Tibial nerve (tissue), 4 donors: ENCODE measurements at regions not wholly inside any gene's neighbourhood (a gene's known extent, or its start where the extent isn't known, plus 50 kb on each side); places are given as distances from the start of the nearest gene placed in this dataset.

Source experiments
- DNase-seq, 2 donors: peaks; one replicate each; pipeline ENCODE4 v3.0.0-alpha.2; 2019; ENCODE audit warnings: low spot score in 2 of 2
- H3K27ac ChIP-seq, 4 donors: fragments of 200-600 bp; sonication (generic) in 3 of 4; one replicate each; pipeline ENCODE4 v1.5.1; 2017 to 2019; ENCODE audit warnings: mild to moderate bottlenecking in 1 of 4
- H3K27me3 ChIP-seq, 2 donors: fragments of 200-600 bp; sonication (generic) in 1 of 2; one replicate each; pipeline versions ENCODE4 v1.5.1 to v1.6.0; 2017 to 2019
- H3K36me3 ChIP-seq, 3 donors: fragments of 200-600 bp; sonication (generic); one replicate each; pipeline ENCODE4 v1.5.1; 2018 to 2019
- H3K4me1 ChIP-seq, 4 donors: fragments of 200-600 bp; sonication (generic) in 3 of 4; one replicate each; pipeline ENCODE4 v1.5.1; 2017 to 2019
- H3K4me3 ChIP-seq, 4 donors: fragments of 200-600 bp; sonication (generic) in 3 of 4; one replicate each; pipeline ENCODE4 v1.5.1; 2017 to 2019; ENCODE audit warnings: mild to moderate bottlenecking in 1 of 4, moderate library complexity in 1 of 4
- H3K9me3 ChIP-seq, 4 donors: fragments of 200-600 bp; sonication (generic) in 3 of 4; one replicate each; pipeline ENCODE4 v1.5.1; 2017 to 2019
- EP300 ChIP-seq, 2 donors: sonication (generic); formaldehyde crosslinking; IDR thresholded peaks; one replicate each; pipeline ENCODE4 v1.6.1; 2017; ENCODE audit warnings: antibody characterized with exemption in 2 of 2, mild to moderate bottlenecking in 1 of 2
- POLR2A ChIP-seq, 2 donors: fragments of 450-650 bp; IDR thresholded peaks; one replicate each; pipeline ENCODE4 v1.6.1; 2017; ENCODE audit warnings: antibody characterized with exemption in 2 of 2, mild to moderate bottlenecking in 2 of 2, moderate library complexity in 2 of 2
- WGBS, 2 donors: methylation state at CpG; one replicate each; pipeline ENCODE4 v1.1.5; 2018; 5-methylcytosine and 5-hydroxymethylcytosine counted together
- TF ChIP-seq, protein P1 (sequence below), 5 experiments: fragments of 200-600 bp in 3 of 5; fragments of 450-650 bp in 2 of 5; sonication (generic) in 3 of 5; IDR thresholded peaks; one replicate each; pipeline ENCODE4 v1.5.1; 2016 to 2019; ENCODE audit warnings: antibody characterized with exemption in 5 of 5, mild to moderate bottlenecking in 3 of 5, moderate library complexity in 2 of 5

DNA sequence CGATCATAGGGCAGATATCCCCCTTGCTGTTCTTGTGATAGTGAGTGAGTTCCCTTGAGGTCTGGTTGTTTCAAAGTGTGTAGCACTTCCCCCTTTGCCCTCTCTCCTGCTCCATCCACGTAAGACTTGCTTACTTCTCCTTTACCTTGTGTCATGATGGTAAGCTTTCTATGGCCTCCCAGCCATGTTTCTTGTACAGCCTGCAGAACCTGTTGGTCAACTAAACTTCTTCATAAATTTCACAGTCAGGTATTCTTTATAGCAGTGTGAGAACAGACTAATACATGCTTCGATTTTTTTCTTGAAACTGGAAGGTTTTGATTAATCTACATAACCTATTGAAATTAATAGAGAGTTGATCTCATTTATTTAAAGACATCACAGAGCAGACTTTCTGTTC is 302.5 kb upstream of the PBX1 start:
- no peak for DNase-seq
- Histone ChIP-seq H3K4me3 (no peak overlapping the region), H3K9me3 (peaks cover 0 to 28% (median 2%) of the 10 kb centered on the region in 4 donors), H3K4me1 (no peaks in the 10 kb centered on the region), H3K36me3 (no peaks in the 10 kb centered on the region), H3K27me3 (no peaks in the 10 kb centered on the region), H3K27ac (no peak overlapping the region)
- TF ChIP-seq, protein P1, sequence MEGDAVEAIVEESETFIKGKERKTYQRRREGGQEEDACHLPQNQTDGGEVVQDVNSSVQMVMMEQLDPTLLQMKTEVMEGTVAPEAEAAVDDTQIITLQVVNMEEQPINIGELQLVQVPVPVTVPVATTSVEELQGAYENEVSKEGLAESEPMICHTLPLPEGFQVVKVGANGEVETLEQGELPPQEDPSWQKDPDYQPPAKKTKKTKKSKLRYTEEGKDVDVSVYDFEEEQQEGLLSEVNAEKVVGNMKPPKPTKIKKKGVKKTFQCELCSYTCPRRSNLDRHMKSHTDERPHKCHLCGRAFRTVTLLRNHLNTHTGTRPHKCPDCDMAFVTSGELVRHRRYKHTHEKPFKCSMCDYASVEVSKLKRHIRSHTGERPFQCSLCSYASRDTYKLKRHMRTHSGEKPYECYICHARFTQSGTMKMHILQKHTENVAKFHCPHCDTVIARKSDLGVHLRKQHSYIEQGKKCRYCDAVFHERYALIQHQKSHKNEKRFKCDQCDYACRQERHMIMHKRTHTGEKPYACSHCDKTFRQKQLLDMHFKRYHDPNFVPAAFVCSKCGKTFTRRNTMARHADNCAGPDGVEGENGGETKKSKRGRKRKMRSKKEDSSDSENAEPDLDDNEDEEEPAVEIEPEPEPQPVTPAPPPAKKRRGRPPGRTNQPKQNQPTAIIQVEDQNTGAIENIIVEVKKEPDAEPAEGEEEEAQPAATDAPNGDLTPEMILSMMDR (IDR thresholded peaks at IDR 0.05): no peak
- no peak for TF ChIP-seq EP300 (IDR thresholded peaks at IDR 0.05)
- no peak for TF ChIP-seq POLR2A (IDR thresholded peaks at IDR 0.05)
- 72 to 86% methylated on average over 3 of the region's 3 CpGs for WGBS, 2 donors

DNA sequence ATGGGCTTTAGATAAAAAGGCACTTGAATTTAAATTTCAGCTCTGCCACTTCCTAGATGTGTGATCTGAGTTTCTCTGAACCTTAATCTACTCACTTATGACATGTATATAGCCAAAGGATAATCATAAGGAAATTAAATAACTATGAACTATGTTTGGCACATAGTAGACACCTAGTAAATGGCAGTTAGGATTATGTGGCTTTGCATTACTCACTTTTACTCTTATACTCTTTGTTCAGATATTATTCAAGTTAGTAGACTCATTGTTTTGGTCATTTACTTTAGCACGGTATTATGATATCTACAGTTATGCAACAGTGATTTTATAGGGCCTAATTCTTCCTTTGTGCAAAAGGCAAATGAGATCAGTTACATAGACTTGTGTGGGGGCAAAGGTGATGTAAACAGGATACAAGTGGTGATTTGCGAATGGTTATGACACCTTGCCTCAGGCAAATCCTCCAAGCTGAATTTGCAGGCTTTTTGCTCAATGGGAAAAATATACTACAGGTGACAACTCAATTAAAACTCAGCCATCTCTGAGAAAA is 297.2 kb upstream of the PBX1 start:
- no peaks in the 10 kb centered on the region for H3K27me3 ChIP-seq
- H3K36me3 ChIP-seq: no peaks in the 10 kb centered on the region
- H3K4me1 ChIP-seq: no peaks in the 10 kb centered on the region
- TF ChIP-seq, protein P1 (IDR thresholded peaks at IDR 0.05): no peak
- TF ChIP-seq EP300 (IDR thresholded peaks at IDR 0.05) (no peak), POLR2A (IDR thresholded peaks at IDR 0.05) (no peak)
- WGBS, 2 donors: 50% methylated on average over 2 of the region's 2 CpGs
- H3K4me3 ChIP-seq: no peak overlapping the region
- H3K9me3 ChIP-seq: no peaks in the 10 kb centered on the region
- H3K27ac ChIP-seq: no peak overlapping the region
- DNase-seq: no peak

DNA sequence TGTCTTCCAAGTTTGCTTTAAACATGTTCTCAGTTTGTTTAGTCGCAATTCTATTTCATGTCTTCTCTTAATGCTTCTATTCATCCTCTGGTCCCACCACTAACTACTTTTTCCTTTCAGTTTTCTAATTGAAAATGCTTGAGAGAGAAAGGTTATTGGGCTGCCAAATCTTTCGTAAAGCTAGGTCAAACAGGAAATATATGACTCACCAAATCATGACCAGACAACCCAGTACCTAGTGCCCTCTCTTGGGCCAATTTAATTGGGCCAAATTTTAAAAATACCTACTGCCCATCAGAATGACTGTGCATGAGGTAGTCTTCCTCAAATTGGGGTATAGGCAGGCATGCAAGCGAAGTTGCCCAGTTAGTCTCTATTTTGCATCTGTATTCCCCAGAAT is 295.4 kb upstream of the PBX1 start:
- 84 to 88% methylated on average over 3 of the region's 3 CpGs for WGBS, 2 donors
- Histone ChIP-seq H3K27ac (no peak overlapping the region), H3K27me3 (no peaks in the 10 kb centered on the region), H3K9me3 (no peaks in the 10 kb centered on the region), H3K36me3 (no peaks in the 10 kb centered on the region), H3K4me3 (no peak overlapping the region), H3K4me1 (no peaks in the 10 kb centered on the region)
- DNase-seq: no peak
- TF ChIP-seq POLR2A (IDR thresholded peaks at IDR 0.05): no peak
- no peak for TF ChIP-seq EP300 (IDR thresholded peaks at IDR 0.05)
- TF ChIP-seq, protein P1 (IDR thresholded peaks at IDR 0.05): no peak

DNA sequence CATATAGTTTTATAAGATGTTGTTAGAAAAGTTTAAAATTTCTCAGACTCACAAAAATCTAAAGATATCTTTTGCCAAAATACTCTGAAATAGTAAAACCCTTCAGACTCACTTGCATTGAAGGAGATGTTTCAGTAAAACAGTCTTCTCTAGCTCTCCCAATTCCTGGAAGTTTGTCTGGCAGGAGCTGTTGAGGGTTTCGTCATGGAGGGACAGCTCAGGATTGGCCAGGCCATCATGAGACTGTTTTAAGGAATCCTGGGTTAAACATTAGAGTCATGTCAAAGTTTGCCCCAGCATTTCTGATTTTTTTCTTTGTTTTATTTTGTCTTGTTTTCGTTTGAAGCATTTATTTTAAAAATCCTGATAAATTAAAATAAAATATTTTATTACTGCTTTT is 293.8 kb upstream of the PBX1 start:
- Histone ChIP-seq H3K27ac (no peak overlapping the region), H3K36me3 (no peaks in the 10 kb centered on the region), H3K4me3 (no peak overlapping the region), H3K4me1 (no peaks in the 10 kb centered on the region), H3K27me3 (no peaks in the 10 kb centered on the region), H3K9me3 (no peaks in the 10 kb centered on the region)
- no peak for DNase-seq
- 39 to 45% methylated on average over 2 of the region's 2 CpGs for WGBS, 2 donors
- TF ChIP-seq POLR2A (IDR thresholded peaks at IDR 0.05): no peak
- TF ChIP-seq EP300 (IDR thresholded peaks at IDR 0.05): no peak
- TF ChIP-seq, protein P1 (IDR thresholded peaks at IDR 0.05): no peak

DNA sequence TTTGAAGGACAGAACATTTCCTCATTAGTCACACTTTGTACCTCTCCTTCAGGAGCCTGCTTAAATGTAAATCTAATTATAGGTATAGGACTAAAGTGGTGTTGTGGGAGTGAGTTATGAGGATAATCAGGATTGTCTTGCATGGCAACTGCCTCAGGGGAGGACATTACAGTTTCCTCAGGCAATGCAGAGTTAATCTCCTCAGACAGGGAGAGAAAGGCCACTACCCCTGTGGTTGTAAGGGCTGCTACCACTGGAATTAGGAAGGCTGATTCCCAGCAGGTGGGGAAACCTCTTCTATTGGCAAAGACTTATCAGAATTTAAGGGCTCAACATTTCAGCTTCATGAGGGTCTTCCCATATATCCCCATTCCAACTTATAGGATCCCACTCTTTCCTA is 286.8 kb upstream of the PBX1 start:
- H3K36me3 ChIP-seq: no peaks in the 10 kb centered on the region
- no peaks in the 10 kb centered on the region for H3K4me1 ChIP-seq
- no peak for TF ChIP-seq POLR2A (IDR thresholded peaks at IDR 0.05)
- H3K27me3 ChIP-seq: no peaks in the 10 kb centered on the region
- H3K27ac ChIP-seq: no peak overlapping the region
- H3K9me3 ChIP-seq: peaks cover 0 to 4% (median 0%) of the 10 kb centered on the region in 4 donors
- DNase-seq: no peak
- H3K4me3 ChIP-seq: no peak overlapping the region

DNA sequence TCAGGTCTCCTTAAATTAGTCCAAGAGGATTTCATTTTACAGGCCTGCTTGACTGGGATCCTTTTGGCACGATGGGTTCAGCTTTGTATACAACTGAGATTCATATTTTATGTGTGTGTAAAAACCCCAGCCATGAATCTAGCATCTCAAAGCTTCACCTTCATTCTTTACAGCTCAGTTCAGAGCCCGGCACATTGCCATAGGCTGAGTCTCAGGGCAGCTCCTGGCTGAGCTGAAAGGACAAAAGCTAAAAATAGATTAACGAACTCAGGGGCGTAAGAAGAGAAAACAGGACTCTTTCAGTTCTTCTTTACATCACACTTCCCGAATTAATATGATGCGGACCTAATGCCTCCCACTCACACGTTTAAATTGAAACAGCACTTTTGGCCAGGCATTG is 262.8 kb upstream of the PBX1 start:
- Histone ChIP-seq H3K4me1 (no peaks in the 10 kb centered on the region), H3K27me3 (no peaks in the 10 kb centered on the region), H3K36me3 (no peaks in the 10 kb centered on the region), H3K27ac (no peak overlapping the region), H3K9me3 (no peaks in the 10 kb centered on the region), H3K4me3 (no peak overlapping the region)
- no peak for DNase-seq
- WGBS, 2 donors: 39 to 52% methylated on average over 7 of the region's 7 CpGs
- TF ChIP-seq, protein P1 (IDR thresholded peaks at IDR 0.05): no peak
- no peak for TF ChIP-seq EP300 (IDR thresholded peaks at IDR 0.05)
- TF ChIP-seq POLR2A (IDR thresholded peaks at IDR 0.05): no peak
